WTC11 (cell line): ENCODE measurements at regions not wholly inside any gene's neighbourhood (a gene's known extent, or its start where the extent isn't known, plus 50 kb on each side); places are given as distances from the start of the nearest gene placed in this dataset.

ENCODE experiments used
- ATAC-seq: fragments of 200-7000 bp; cut with Tn5 transposase; 2 replicates; pipeline ENCODE4 v1.10.0; 2021; ENCODE audit warnings: mild to moderate bottlenecking, moderate library complexity
- CTCF ChIA-PET: fragments of 300-600 bp; sonication (Branson Sonifier 250); formaldehyde crosslinking; loops from one replicate; lab custom pipeline; 2021; ENCODE audit warnings: antibody characterized with exemption; lab: Charles Lee
- POLR2A ChIA-PET: fragments of 350-600 bp; sonication (Branson Sonifier 250); formaldehyde crosslinking; loops from one replicate; lab custom pipeline; 2021; ENCODE audit warnings: antibody characterized with exemption; lab: Charles Lee
- DNase-seq: peaks from one replicate; pipeline ENCODE4 v3.0.0; 2021; ENCODE audit warnings: low spot score
- H3K27ac Mint-ChIP-seq: 2 replicates; pipeline ENCODE4 v1.8.0; 2021; ENCODE audit warnings: mixed read lengths
- H3K27me3 Mint-ChIP-seq: 2 replicates; pipeline ENCODE4 v1.8.0; 2021; ENCODE audit warnings: low read depth, mild to moderate bottlenecking, moderate library complexity, mixed read lengths
- H3K36me3 Mint-ChIP-seq: 2 replicates; pipeline ENCODE4 v1.8.0; 2021; ENCODE audit warnings: mixed read lengths
- H3K4me1 Mint-ChIP-seq: 2 replicates; pipeline ENCODE4 v1.8.0; 2022; ENCODE audit warnings: mixed read lengths
- H3K4me3 Mint-ChIP-seq: 2 replicates; pipeline ENCODE4 v1.8.0; 2021; ENCODE audit warnings: mild to moderate bottlenecking, moderate library complexity, mixed read lengths
- H3K9me3 Mint-ChIP-seq: 2 replicates; pipeline ENCODE4 v1.8.0; 2021; ENCODE audit warnings: mixed read lengths
- ATF3 ChIP-seq: sonication (generic); formaldehyde crosslinking; conservative IDR thresholded peaks from 2 replicates; pipeline ENCODE4 v1.8.1; 2022; ENCODE audit warnings: mild to moderate bottlenecking, missing genetic modification reagents
- E2F4 ChIP-seq: sonication (generic); formaldehyde crosslinking; IDR thresholded peaks from 2 replicates; pipeline ENCODE4 v1.8.1; 2022; ENCODE audit warnings: low read depth, mild to moderate bottlenecking, moderate library complexity, missing genetic modification reagents, borderline replicate concordance
- ESRRA ChIP-seq: sonication (generic); formaldehyde crosslinking; IDR thresholded peaks from 2 replicates; pipeline ENCODE4 v1.8.1; 2022; ENCODE audit warnings: mild to moderate bottlenecking, missing genetic modification reagents, borderline replicate concordance
- GRHL2 ChIP-seq: fragments of 250-450 bp; sonication (Bioruptor Pico); IDR thresholded peaks from 2 replicates; pipeline ENCODE4 v1.8.0; 2022; ENCODE audit warnings: mild to moderate bottlenecking, moderate library complexity; ENCODE audit not compliant: insufficient replicate concordance, severe bottlenecking
- IRF2 ChIP-seq: sonication (generic); formaldehyde crosslinking; IDR thresholded peaks from 2 replicates; pipeline ENCODE4 v1.8.0; 2022; ENCODE audit warnings: low read depth, missing genetic modification reagents, borderline replicate concordance
- KAT7 ChIP-seq: sonication (generic); formaldehyde crosslinking; IDR thresholded peaks from 2 replicates; pipeline ENCODE4 v1.8.1; 2023; ENCODE audit warnings: missing genetic modification reagents, mild to moderate bottlenecking, borderline replicate concordance
- MAX ChIP-seq: sonication (generic); formaldehyde crosslinking; IDR thresholded peaks from 2 replicates; pipeline ENCODE4 v1.8.0; 2022; ENCODE audit warnings: mild to moderate bottlenecking, missing genetic modification reagents
- NR1H2 ChIP-seq: sonication (generic); formaldehyde crosslinking; IDR thresholded peaks from 2 replicates; pipeline ENCODE4 v1.9.0; 2021; ENCODE audit warnings: mild to moderate bottlenecking, moderate library complexity, missing genetic modification reagents
- PREB ChIP-seq: sonication (generic); formaldehyde crosslinking; IDR thresholded peaks from 2 replicates; pipeline ENCODE4 v1.8.1; 2022; ENCODE audit warnings: mild to moderate bottlenecking, missing genetic modification reagents, moderate library complexity, borderline replicate concordance
- PRRX2 ChIP-seq: fragments of 250-450 bp; sonication (Bioruptor Pico); IDR thresholded peaks from 2 replicates; pipeline ENCODE4 v1.8.0; 2021; ENCODE audit warnings: mild to moderate bottlenecking
- TEAD4 ChIP-seq: sonication (generic); formaldehyde crosslinking; IDR thresholded peaks from 2 replicates; pipeline ENCODE4 v1.8.0; 2022; ENCODE audit warnings: mild to moderate bottlenecking, missing genetic modification reagents
- ZNF138 ChIP-seq: sonication (generic); formaldehyde crosslinking; conservative IDR thresholded peaks from 2 replicates; pipeline ENCODE4 v1.8.1; 2022; ENCODE audit warnings: mild to moderate bottlenecking, moderate library complexity, missing genetic modification reagents
- ZNF232 ChIP-seq: sonication (generic); formaldehyde crosslinking; IDR thresholded peaks from 2 replicates; pipeline ENCODE4 v1.8.0; 2022; ENCODE audit warnings: mild to moderate bottlenecking, missing genetic modification reagents
- ZNF317 ChIP-seq: sonication (generic); formaldehyde crosslinking; IDR thresholded peaks from 2 replicates; pipeline ENCODE4 v1.8.1; 2023; ENCODE audit warnings: low read depth, mild to moderate bottlenecking, moderate library complexity, missing genetic modification reagents, borderline replicate concordance
- ZNF416 ChIP-seq: fragments of 250-450 bp; sonication (Bioruptor Pico); IDR thresholded peaks from 2 replicates; pipeline ENCODE4 v1.9.0; 2021; ENCODE audit warnings: mild to moderate bottlenecking, inconsistent platforms
- TF ChIP-seq, protein P1 (sequence below): sonication (generic); formaldehyde crosslinking; IDR thresholded peaks from 2 replicates; pipeline ENCODE4 v1.8.1; 2023; ENCODE audit warnings: mild to moderate bottlenecking, missing genetic modification reagents, moderate library complexity
- TF ChIP-seq, protein P2 (sequence below): fragments of 250-450 bp; sonication (Bioruptor Pico); conservative IDR thresholded peaks from 2 replicates; pipeline ENCODE4 v1.9.0; 2021; ENCODE audit warnings: mild to moderate bottlenecking
- TF ChIP-seq, protein P3 (sequence below): fragments of 250-450 bp; sonication (Bioruptor Pico); IDR thresholded peaks from 2 replicates; pipeline ENCODE4 v2.1.2; 2022; ENCODE audit warnings: mild to moderate bottlenecking, moderate library complexity
- TF ChIP-seq, protein P4 (sequence below): sonication (generic); formaldehyde crosslinking; IDR thresholded peaks from 2 replicates; pipeline ENCODE4 v1.8.0; 2022; ENCODE audit warnings: missing genetic modification reagents
- TF ChIP-seq, protein P5 (sequence below): sonication (generic); formaldehyde crosslinking; IDR thresholded peaks from 2 replicates; pipeline ENCODE4 v1.8.0; 2023; ENCODE audit warnings: missing genetic modification reagents

DNA sequence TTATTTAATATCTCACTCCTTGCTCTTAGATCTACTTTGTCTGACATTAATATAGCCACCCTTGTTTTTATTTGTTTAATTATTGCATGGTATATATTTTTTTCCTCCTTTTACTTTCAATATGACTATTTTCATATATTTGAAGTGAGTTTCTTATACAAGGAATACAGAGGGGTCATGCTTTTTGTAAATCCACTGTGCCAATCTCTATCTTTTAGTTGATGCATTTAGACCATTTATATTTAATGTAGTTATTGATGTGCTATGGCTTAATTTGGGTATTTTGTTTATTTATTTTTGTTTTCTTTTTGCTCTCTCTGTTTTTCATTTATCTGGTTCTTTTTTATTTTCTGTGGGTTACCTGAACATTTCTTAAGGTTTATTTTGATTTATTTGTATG lies 750.6 kb downstream of the TMEM182 start:
- ATAC-seq (no peak), DNase-seq (no peak)
- Mint-ChIP-seq H3K36me3 (peaks cover 13% of the 10 kb centered on the region), H3K27ac (no peak overlapping the region), H3K9me3 (peaks cover 26% of the 10 kb centered on the region), H3K4me1 (no peaks in the 10 kb centered on the region), H3K27me3 (no peaks in the 10 kb centered on the region), H3K4me3 (no peak overlapping the region)
- TF ChIP-seq MAX (CRISPR knock-in tag) (no peak), E2F4 (CRISPR knock-in tag) (no peak), PREB (CRISPR knock-in tag) (no peak), IRF2 (no peak), ZNF317 (CRISPR knock-in tag) (no peak), PRRX2 (CRISPR knock-in tag) (no peak), NR1H2 (CRISPR knock-in tag) (no peak), ATF3 (CRISPR knock-in tag) (no peak), ZNF138 (CRISPR knock-in tag) (no peak), TEAD4 (CRISPR knock-in tag) (no peak), ZNF416 (CRISPR knock-in tag) (no peak), KAT7 (CRISPR knock-in tag) (no peak), ESRRA (CRISPR knock-in tag) (no peak), GRHL2 (no peak), ZNF232 (CRISPR knock-in tag) (no peak)
- TF ChIP-seq, protein P1, sequence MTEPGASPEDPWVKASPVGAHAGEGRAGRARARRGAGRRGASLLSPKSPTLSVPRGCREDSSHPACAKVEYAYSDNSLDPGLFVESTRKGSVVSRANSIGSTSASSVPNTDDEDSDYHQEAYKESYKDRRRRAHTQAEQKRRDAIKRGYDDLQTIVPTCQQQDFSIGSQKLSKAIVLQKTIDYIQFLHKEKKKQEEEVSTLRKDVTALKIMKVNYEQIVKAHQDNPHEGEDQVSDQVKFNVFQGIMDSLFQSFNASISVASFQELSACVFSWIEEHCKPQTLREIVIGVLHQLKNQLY (CRISPR knock-in tag): no peak
- TF ChIP-seq, protein P2, sequence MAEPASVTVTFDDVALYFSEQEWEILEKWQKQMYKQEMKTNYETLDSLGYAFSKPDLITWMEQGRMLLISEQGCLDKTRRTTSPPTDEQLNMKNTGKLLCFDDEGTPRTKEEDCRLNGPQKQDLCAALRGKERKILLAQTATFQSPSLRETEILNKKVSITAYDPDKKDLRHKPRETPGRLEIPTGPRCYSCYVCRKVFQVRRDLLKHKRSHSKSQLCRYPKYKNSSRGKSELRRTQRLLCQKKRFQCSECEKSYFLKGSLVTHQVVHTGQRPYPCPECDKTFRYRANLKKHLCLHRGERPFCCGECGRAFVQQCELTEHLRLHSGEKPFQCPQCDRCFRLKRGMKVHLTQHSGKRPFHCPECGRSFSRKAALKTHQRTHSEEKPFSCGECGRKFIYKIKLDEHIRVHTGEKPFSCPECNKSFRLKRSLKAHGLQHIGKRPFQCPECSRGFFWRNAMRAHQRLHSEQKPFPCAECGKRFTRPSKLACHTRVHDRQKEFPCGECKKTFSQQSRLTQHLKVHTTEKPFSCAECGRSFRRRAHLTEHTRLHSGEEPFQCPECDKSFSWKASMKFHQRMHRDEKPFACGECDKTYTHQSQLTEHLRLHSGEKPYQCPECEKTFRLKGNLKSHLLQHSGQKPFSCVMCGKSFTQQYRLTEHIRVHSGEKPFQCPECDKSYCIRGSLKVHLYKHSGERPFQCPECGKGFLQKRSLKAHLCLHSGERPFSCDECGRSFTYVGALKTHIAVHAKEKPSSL: no peak
- TF ChIP-seq, protein P3, sequence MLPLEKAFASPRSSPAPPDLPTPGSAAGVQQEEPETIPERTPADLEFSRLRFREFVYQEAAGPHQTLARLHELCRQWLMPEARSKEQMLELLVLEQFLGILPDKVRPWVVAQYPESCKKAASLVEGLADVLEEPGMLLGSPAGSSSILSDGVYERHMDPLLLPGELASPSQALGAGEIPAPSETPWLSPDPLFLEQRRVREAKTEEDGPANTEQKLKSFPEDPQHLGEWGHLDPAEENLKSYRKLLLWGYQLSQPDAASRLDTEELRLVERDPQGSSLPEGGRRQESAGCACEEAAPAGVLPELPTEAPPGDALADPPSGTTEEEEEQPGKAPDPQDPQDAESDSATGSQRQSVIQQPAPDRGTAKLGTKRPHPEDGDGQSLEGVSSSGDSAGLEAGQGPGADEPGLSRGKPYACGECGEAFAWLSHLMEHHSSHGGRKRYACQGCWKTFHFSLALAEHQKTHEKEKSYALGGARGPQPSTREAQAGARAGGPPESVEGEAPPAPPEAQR: no peak
- TF ChIP-seq, protein P4, sequence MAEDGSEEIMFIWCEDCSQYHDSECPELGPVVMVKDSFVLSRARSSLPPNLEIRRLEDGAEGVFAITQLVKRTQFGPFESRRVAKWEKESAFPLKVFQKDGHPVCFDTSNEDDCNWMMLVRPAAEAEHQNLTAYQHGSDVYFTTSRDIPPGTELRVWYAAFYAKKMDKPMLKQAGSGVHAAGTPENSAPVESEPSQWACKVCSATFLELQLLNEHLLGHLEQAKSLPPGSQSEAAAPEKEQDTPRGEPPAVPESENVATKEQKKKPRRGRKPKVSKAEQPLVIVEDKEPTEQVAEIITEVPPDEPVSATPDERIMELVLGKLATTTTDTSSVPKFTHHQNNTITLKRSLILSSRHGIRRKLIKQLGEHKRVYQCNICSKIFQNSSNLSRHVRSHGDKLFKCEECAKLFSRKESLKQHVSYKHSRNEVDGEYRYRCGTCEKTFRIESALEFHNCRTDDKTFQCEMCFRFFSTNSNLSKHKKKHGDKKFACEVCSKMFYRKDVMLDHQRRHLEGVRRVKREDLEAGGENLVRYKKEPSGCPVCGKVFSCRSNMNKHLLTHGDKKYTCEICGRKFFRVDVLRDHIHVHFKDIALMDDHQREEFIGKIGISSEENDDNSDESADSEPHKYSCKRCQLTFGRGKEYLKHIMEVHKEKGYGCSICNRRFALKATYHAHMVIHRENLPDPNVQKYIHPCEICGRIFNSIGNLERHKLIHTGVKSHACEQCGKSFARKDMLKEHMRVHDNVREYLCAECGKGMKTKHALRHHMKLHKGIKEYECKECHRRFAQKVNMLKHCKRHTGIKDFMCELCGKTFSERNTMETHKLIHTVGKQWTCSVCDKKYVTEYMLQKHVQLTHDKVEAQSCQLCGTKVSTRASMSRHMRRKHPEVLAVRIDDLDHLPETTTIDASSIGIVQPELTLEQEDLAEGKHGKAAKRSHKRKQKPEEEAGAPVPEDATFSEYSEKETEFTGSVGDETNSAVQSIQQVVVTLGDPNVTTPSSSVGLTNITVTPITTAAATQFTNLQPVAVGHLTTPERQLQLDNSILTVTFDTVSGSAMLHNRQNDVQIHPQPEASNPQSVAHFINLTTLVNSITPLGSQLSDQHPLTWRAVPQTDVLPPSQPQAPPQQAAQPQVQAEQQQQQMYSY (CRISPR knock-in tag): no peak
- TF ChIP-seq, protein P5, sequence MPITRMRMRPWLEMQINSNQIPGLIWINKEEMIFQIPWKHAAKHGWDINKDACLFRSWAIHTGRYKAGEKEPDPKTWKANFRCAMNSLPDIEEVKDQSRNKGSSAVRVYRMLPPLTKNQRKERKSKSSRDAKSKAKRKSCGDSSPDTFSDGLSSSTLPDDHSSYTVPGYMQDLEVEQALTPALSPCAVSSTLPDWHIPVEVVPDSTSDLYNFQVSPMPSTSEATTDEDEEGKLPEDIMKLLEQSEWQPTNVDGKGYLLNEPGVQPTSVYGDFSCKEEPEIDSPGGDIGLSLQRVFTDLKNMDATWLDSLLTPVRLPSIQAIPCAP (CRISPR knock-in tag): no peak
- ChIA-PET CTCF (no interaction called here), POLR2A (no interaction called here)
